HEK293T (cell line): ENCODE measurements at regions not wholly inside any gene's neighbourhood (a gene's known extent, or its start where the extent isn't known, plus 50 kb on each side); places are given as distances from the start of the nearest gene placed in this dataset.

Experiments used
- ARNT ChIP-seq: fragments of 450-650 bp; IDR thresholded peaks from 2 replicates; pipeline ENCODE4 v1.6.1; 2017; ENCODE audit warnings: mild to moderate bottlenecking
- BHLHE40 ChIP-seq: fragments of 450-650 bp; IDR thresholded peaks from 2 replicates; pipeline ENCODE4 v1.6.1; 2016; ENCODE audit warnings: mild to moderate bottlenecking, moderate library complexity, borderline replicate concordance
- FOXA1 ChIP-seq: fragments of 450-650 bp; IDR thresholded peaks from 2 replicates; pipeline ENCODE4 v1.6.1; 2016; ENCODE audit warnings: mild to moderate bottlenecking
- FOXM1 ChIP-seq: fragments of 450-650 bp; IDR thresholded peaks from 2 replicates; pipeline ENCODE4 v1.6.1; 2017; ENCODE audit warnings: mild to moderate bottlenecking, borderline replicate concordance

GRCh38 chr6:80962382-80962781, 790.1 kb downstream of the TENT5A start:
- no peak for TF ChIP-seq FOXA1
- TF ChIP-seq BHLHE40: no peak
- TF ChIP-seq ARNT: no peak
- no peak for TF ChIP-seq FOXM1
